ENCODE measurements at regions not wholly inside any gene's neighbourhood (a gene's known extent, or its start where the extent isn't known, plus 50 kb on each side); places are given as distances from the start of the nearest gene placed in this dataset.
"Not testable (repeated sequence)": the region's sequence is repeated elsewhere in the genome, so short reads cannot be mapped to it uniquely, and the experiment has no call there.

GRCh38 chr15:45812200-45812599, 177.4 kb downstream of the SQOR start:
- DNase-seq: no peak

GRCh38 chr15:45817578-45817977, 182.7 kb downstream of the SQOR start:
- DNase-seq: not testable (repeated sequence)

GRCh38 chr15:45821390-45821789, 186.6 kb downstream of the SQOR start:
- no peak for DNase-seq

GRCh38 chr15:45822968-45823367, 188.1 kb downstream of the SQOR start:
- not testable (repeated sequence) for DNase-seq

- no peak for DNase-seq
Observed at GRCh38 chr15:45827275-45827674, 192.4 kb downstream of the SQOR start.

- no peak for DNase-seq
Observed at GRCh38 chr15:45827766-45828165, 192.9 kb downstream of the SQOR start.

GRCh38 chr15:45829336-45830153, 194.7 kb downstream of the SQOR start:
- DNase-seq: peak; percentile 67

GRCh38 chr15:45831787-45832186, 197.0 kb downstream of the SQOR start:
- DNase-seq: no peak

GRCh38 chr15:45834622-45835021, 199.8 kb downstream of the SQOR start:
- no peak for DNase-seq

GRCh38 chr15:45842151-45842550, 207.3 kb downstream of the SQOR start:
- no peak for DNase-seq

- DNase-seq: no peak
Observed at GRCh38 chr15:45847645-45848044, 212.8 kb downstream of the SQOR start.

GRCh38 chr15:45849136-45849535, 214.3 kb downstream of the SQOR start:
- DNase-seq: no peak

- no peak for DNase-seq
Observed at GRCh38 chr15:45854455-45855202, 219.8 kb downstream of the SQOR start.

- DNase-seq: no peak
Observed at GRCh38 chr15:45855210-45855906, 220.5 kb downstream of the SQOR start.

GRCh38 chr15:45855907-45856579, 221.2 kb downstream of the SQOR start:
- DNase-seq: no peak

- DNase-seq: no peak
Observed at GRCh38 chr15:45857291-45857690, 222.5 kb downstream of the SQOR start.

GRCh38 chr15:45858491-45858890, 223.7 kb downstream of the SQOR start:
- DNase-seq: no peak

GRCh38 chr15:45862034-45862433, 227.2 kb downstream of the SQOR start:
- no peak for DNase-seq

- DNase-seq: no peak
Observed at GRCh38 chr15:45863881-45864580, 229.2 kb downstream of the SQOR start.

GRCh38 chr15:45866616-45867015, 231.8 kb downstream of the SQOR start:
- no peak for DNase-seq

- no peak for DNase-seq
Observed at GRCh38 chr15:45867281-45867680, 232.5 kb downstream of the SQOR start.

- no peak for DNase-seq
Observed at GRCh38 chr15:45868109-45868691, 233.4 kb downstream of the SQOR start.

Measured in SHP77 treated with DMSO at 0.1 percent for 48 hours (cell line).